EH (cell line): ENCODE measurements at regions not wholly inside any gene's neighbourhood (a gene's known extent, or its start where the extent isn't known, plus 50 kb on each side); places are given as distances from the start of the nearest gene placed in this dataset.

Source experiments
- DNase-seq: peaks from one replicate; pipeline ENCODE4 v3.0.0-alpha.2; 2015; ENCODE audit warnings: low read depth

- no peak for DNase-seq
Measured at GRCh38 chr20:60131375-60131774, 173.2 kb downstream of the CDH26 start.

- no peak for DNase-seq
Measured at GRCh38 chr20:60132162-60132826, 174.1 kb downstream of the CDH26 start.

GRCh38 chr20:60132827-60133670 lies 174.8 kb downstream of the CDH26 start:
- no peak for DNase-seq

GRCh38 chr20:60135276-60135675 lies 177.1 kb downstream of the CDH26 start:
- no peak for DNase-seq

GRCh38 chr20:60136645-60137401 lies 178.6 kb downstream of the CDH26 start:
- DNase-seq: no peak

- no peak for DNase-seq
Measured at GRCh38 chr20:60137657-60138245, 179.5 kb downstream of the CDH26 start.

GRCh38 chr20:60138256-60139220 lies 180.3 kb downstream of the CDH26 start:
- no peak for DNase-seq

GRCh38 chr20:60139663-60140446 lies 181.6 kb downstream of the CDH26 start:
- no peak for DNase-seq

GRCh38 chr20:60142587-60142986 lies 184.4 kb downstream of the CDH26 start:
- no peak for DNase-seq

GRCh38 chr20:60143261-60143842 lies 185.1 kb downstream of the CDH26 start:
- DNase-seq: no peak

- no peak for DNase-seq
Measured at GRCh38 chr20:60144404-60144803, 186.2 kb downstream of the CDH26 start.

- no peak for DNase-seq
Measured at GRCh38 chr20:60144974-60145527, 186.8 kb downstream of the CDH26 start.

- no peak for DNase-seq
Measured at GRCh38 chr20:60147004-60147403, 188.8 kb downstream of the CDH26 start.

- DNase-seq: no peak
Measured at GRCh38 chr20:60148885-60149284, 190.7 kb downstream of the CDH26 start.

GRCh38 chr20:60152792-60153191 lies 194.6 kb downstream of the CDH26 start:
- no peak for DNase-seq

- no peak for DNase-seq
Measured at GRCh38 chr20:60160451-60161145, 202.4 kb downstream of the CDH26 start.

- DNase-seq: no peak
Measured at GRCh38 chr20:60167812-60168211, 209.6 kb downstream of the CDH26 start.

- no peak for DNase-seq
Measured at GRCh38 chr20:60168963-60169362, 210.7 kb downstream of the CDH26 start.

- DNase-seq: no peak
Measured at GRCh38 chr20:60170116-60170515, 211.9 kb downstream of the CDH26 start.
